ENCODE measurements at regions not wholly inside any gene's neighbourhood (a gene's known extent, or its start where the extent isn't known, plus 50 kb on each side); places are given as distances from the start of the nearest gene placed in this dataset.
"Not testable (repeated sequence)": the region's sequence is repeated elsewhere in the genome, so short reads cannot be mapped to it uniquely, and the experiment has no call there.

GRCh38 chr10:117817116-117817515, 229.6 kb downstream of the RAB11FIP2 start:
- no peak for TF ChIP-seq CTCF (IDR thresholded peaks at IDR 0.05; ENCODE audit: insufficient read depth, low read length, missing control alignments)
- ChIA-PET POLR2A (no interaction called here), CTCF (no interaction called here)
- no peak overlapping the region for H3K4me3 ChIP-seq (ENCODE audit: low read depth, low read length)
- DNase-seq (ENCODE audit: low read depth, low spot score), result no peak

GRCh38 chr10:117818721-117819120, 228.0 kb downstream of the RAB11FIP2 start:
- no peak for TF ChIP-seq CTCF (IDR thresholded peaks at IDR 0.05; ENCODE audit: insufficient read depth, low read length, missing control alignments)
- CTCF ChIA-PET, result no interaction called here

GRCh38 chr10:117819304-117819703, 227.4 kb downstream of the RAB11FIP2 start:
- TF ChIP-seq CTCF (IDR thresholded peaks at IDR 0.05; ENCODE audit: insufficient read depth, low read length, missing control alignments), result no peak
- ChIA-PET POLR2A (no interaction called here), CTCF (no interaction called here)
- DNase-seq (ENCODE audit: low read depth, low spot score), result no peak
- no peak overlapping the region for H3K4me3 ChIP-seq (ENCODE audit: low read depth, low read length)

More at GRCh38 chr10:117818721-117819120, 228.0 kb downstream of the RAB11FIP2 start:
- no peak for DNase-seq (ENCODE audit: low read depth, low spot score)
- POLR2A ChIA-PET, result interaction anchor here (0.7 kb wide), 1 partner anchor 857 kb away, joined by 3 read pairs; no protein-coding TSS in a partner anchor
- no peak overlapping the region for H3K4me3 ChIP-seq (ENCODE audit: low read depth, low read length)

- ChIA-PET CTCF (no interaction called here), POLR2A (no interaction called here)
- H3K4me3 ChIP-seq (ENCODE audit: low read depth, low read length), result no peak overlapping the region
- no peak for TF ChIP-seq CTCF (IDR thresholded peaks at IDR 0.05; ENCODE audit: insufficient read depth, low read length, missing control alignments)
- no peak for DNase-seq (ENCODE audit: low read depth, low spot score)
Observed at GRCh38 chr10:117823980-117824379, 222.8 kb downstream of the RAB11FIP2 start.

- ChIA-PET POLR2A (no interaction called here), CTCF (no interaction called here)
- H3K4me3 ChIP-seq (ENCODE audit: low read depth, low read length), result no peak overlapping the region
- TF ChIP-seq CTCF (IDR thresholded peaks at IDR 0.05; ENCODE audit: insufficient read depth, low read length, missing control alignments), result no peak
- no peak for DNase-seq (ENCODE audit: low read depth, low spot score)
Observed at GRCh38 chr10:117830205-117830604, 216.5 kb downstream of the RAB11FIP2 start.

GRCh38 chr10:117830787-117831212, 215.9 kb downstream of the RAB11FIP2 start:
- no peak for TF ChIP-seq CTCF (IDR thresholded peaks at IDR 0.05; ENCODE audit: insufficient read depth, low read length, missing control alignments)
- H3K4me3 ChIP-seq (ENCODE audit: low read depth, low read length), result no peak overlapping the region
- ChIA-PET POLR2A (no interaction called here), CTCF (no interaction called here)
- no peak for DNase-seq (ENCODE audit: low read depth, low spot score)

GRCh38 chr10:117838500-117839498, 207.9 kb downstream of the RAB11FIP2 start:
- H3K4me3 ChIP-seq (ENCODE audit: low read depth, low read length); POLR2A ChIA-PET; CTCF ChIA-PET; DNase-seq (ENCODE audit: low read depth, low spot score): not testable (repeated sequence)

GRCh38 chr10:117856426-117856825, 190.3 kb downstream of the RAB11FIP2 start:
- DNase-seq (ENCODE audit: low read depth, low spot score); POLR2A ChIA-PET; H3K4me3 ChIP-seq (ENCODE audit: low read depth, low read length): not testable (repeated sequence)
- CTCF ChIA-PET, result interaction anchor here (1.3 kb wide), 1 partner anchor 384 kb away, joined by 4 read pairs; no protein-coding TSS in a partner anchor

Data from AG04449 (cell line).